Hematopoietic multipotent progenitor cell treated with erythropoietin and hydrocortisone succinate and interleukin-3 and kit ligand, for 6 days (in vitro differentiated cells): ENCODE measurements at regions not wholly inside any gene's neighbourhood (a gene's known extent, or its start where the extent isn't known, plus 50 kb on each side); places are given as distances from the start of the nearest gene placed in this dataset.

ENCODE experiments used
- DNase-seq: peaks from one replicate; pipeline ENCODE4 v3.0.0-alpha.2; 2015

GRCh38 chr9:13430368-13431221, 151.1 kb upstream of the MPDZ start:
- DNase-seq, result no peak

- no peak for DNase-seq
These were observed 150.1 kb upstream of the MPDZ start for GRCh38 chr9:13429301-13430190.

GRCh38 chr9:13428766-13429165, 149.3 kb upstream of the MPDZ start:
- no peak for DNase-seq

- DNase-seq, result peak; percentile 66
These were observed 148.1 kb upstream of the MPDZ start for GRCh38 chr9:13427587-13427986.

GRCh38 chr9:13426606-13427005, 147.1 kb upstream of the MPDZ start:
- no peak for DNase-seq

GRCh38 chr9:13424872-13425271, 145.4 kb upstream of the MPDZ start:
- no peak for DNase-seq

- no peak for DNase-seq
These were observed 144.7 kb upstream of the MPDZ start for GRCh38 chr9:13424204-13424603.

GRCh38 chr9:13414349-13414748, 134.9 kb upstream of the MPDZ start:
- DNase-seq, result no peak

- DNase-seq, result no peak
These were observed 132.8 kb upstream of the MPDZ start for GRCh38 chr9:13412331-13412730.

GRCh38 chr9:13411791-13412190, 132.3 kb upstream of the MPDZ start:
- no peak for DNase-seq

- no peak for DNase-seq
These were observed 131.1 kb upstream of the MPDZ start for GRCh38 chr9:13410566-13411031.

GRCh38 chr9:13397661-13398060, 118.2 kb upstream of the MPDZ start:
- DNase-seq, result no peak

- no peak for DNase-seq
These were observed 117.7 kb upstream of the MPDZ start for GRCh38 chr9:13397220-13397619.

- DNase-seq, result no peak
These were observed 116.9 kb upstream of the MPDZ start for GRCh38 chr9:13396418-13396817.

GRCh38 chr9:13395156-13395555, 115.7 kb upstream of the MPDZ start:
- no peak for DNase-seq

- DNase-seq, result no peak
These were observed 108.7 kb upstream of the MPDZ start for GRCh38 chr9:13388157-13388556.

- DNase-seq, result no peak
These were observed 108.2 kb upstream of the MPDZ start for GRCh38 chr9:13387734-13388067.

- peak; percentile 13 for DNase-seq
These were observed 107.6 kb upstream of the MPDZ start for GRCh38 chr9:13386935-13387733.

GRCh38 chr9:13386316-13386715, 106.8 kb upstream of the MPDZ start:
- no peak for DNase-seq

GRCh38 chr9:13383855-13384254, 104.4 kb upstream of the MPDZ start:
- no peak for DNase-seq

- DNase-seq, result no peak
These were observed 103.7 kb upstream of the MPDZ start for GRCh38 chr9:13383216-13383615.

- no peak for DNase-seq
These were observed 103.1 kb upstream of the MPDZ start for GRCh38 chr9:13382595-13382994.

GRCh38 chr9:13380903-13381302, 101.4 kb upstream of the MPDZ start:
- DNase-seq, result no peak
